Neuronal stem cell (in vitro differentiated cells): ENCODE measurements at regions not wholly inside any gene's neighbourhood (a gene's known extent, or its start where the extent isn't known, plus 50 kb on each side); places are given as distances from the start of the nearest gene placed in this dataset.
"Not testable (repeated sequence)": the region's sequence is repeated elsewhere in the genome, so short reads cannot be mapped to it uniquely, and the experiment has no call there.

ENCODE experiments used
- DNase-seq: peaks from one replicate; pipeline ENCODE4 v3.0.0-alpha.2; 2013; ENCODE audit warnings: low spot score
- H2AFZ ChIP-seq: one replicate; pipeline ENCODE4 v1.6.1; 2013; ENCODE audit warnings: mild to moderate bottlenecking, low read length, inconsistent platforms
- H2AK5ac ChIP-seq: 2 replicates; pipeline ENCODE4 v1.6.1; 2013; ENCODE audit warnings: low read depth, mild to moderate bottlenecking, inconsistent platforms, low read length, moderate library complexity, mixed read lengths
- H2BK120ac ChIP-seq: 2 replicates; pipeline ENCODE4 v1.6.1; 2013; ENCODE audit warnings: low read depth, mild to moderate bottlenecking, inconsistent platforms, low read length, moderate library complexity, mixed read lengths
- H2BK12ac ChIP-seq: one replicate; pipeline ENCODE4 v1.6.1; 2013; ENCODE audit warnings: low read length, inconsistent platforms
- H2BK15ac ChIP-seq: 2 replicates; pipeline ENCODE4 v1.6.1; 2013; ENCODE audit warnings: mild to moderate bottlenecking, low read length, inconsistent platforms, mixed read lengths
- H2BK5ac ChIP-seq: one replicate; pipeline ENCODE4 v1.6.1; 2013; ENCODE audit warnings: inconsistent platforms, mild to moderate bottlenecking, low read length, moderate library complexity
- H3K14ac ChIP-seq: one replicate; pipeline ENCODE4 v1.6.1; 2013; ENCODE audit warnings: low read length, inconsistent platforms
- H3K18ac ChIP-seq: 2 replicates; pipeline ENCODE4 v1.6.1; 2013; ENCODE audit warnings: low read length, inconsistent platforms
- H3K23ac ChIP-seq: 2 replicates; pipeline ENCODE4 v1.6.1; 2013; ENCODE audit warnings: low read depth, mild to moderate bottlenecking, mixed read lengths, low read length, inconsistent platforms; ENCODE audit not compliant: poor library complexity
- H3K27ac ChIP-seq: replicated peaks from 3 replicates; pipeline ENCODE4 v1.5.1; 2013; ENCODE audit warnings: low read length, inconsistent platforms
- H3K27me3 ChIP-seq, 3 experiments: 2 replicates each; pipeline ENCODE4 v1.6.1; 2013; ENCODE audit warnings: low read length in 3 of 3, mild to moderate bottlenecking in 2 of 3, inconsistent platforms in 1 of 3, low read depth in 1 of 3, mixed read lengths in 1 of 3, moderate library complexity in 1 of 3; ENCODE audit not compliant: control insufficient read depth in 3 of 3, insufficient read depth in 3 of 3
- H3K36me3 ChIP-seq, 2 donors: replicated peaks in 1 of 2; 2 replicates each; pipeline ENCODE4 v1.6.1; 2013; ENCODE audit warnings: low read length in 2 of 2; ENCODE audit not compliant: control insufficient read depth in 2 of 2, insufficient read depth in 2 of 2
- H3K4ac ChIP-seq: 2 replicates; pipeline ENCODE4 v1.6.1; 2013; ENCODE audit warnings: inconsistent platforms, mild to moderate bottlenecking, low read length, moderate library complexity
- H3K4me1 ChIP-seq, 2 donors: 1 replicate in 1 of 2; 2 replicates in 1 of 2; pipeline ENCODE4 v1.6.1; 2013; ENCODE audit warnings: low read length in 2 of 2, low read depth in 1 of 2; ENCODE audit not compliant: control insufficient read depth in 2 of 2, insufficient read depth in 1 of 2
- H3K4me2 ChIP-seq: one replicate; pipeline ENCODE4 v1.6.1; 2013; ENCODE audit warnings: mild to moderate bottlenecking, low read length, inconsistent platforms; ENCODE audit not compliant: insufficient read depth, poor library complexity, severe bottlenecking
- H3K4me3 ChIP-seq, 2 donors: 2 replicates each; pipeline ENCODE4 v1.5.1; 2013; ENCODE audit warnings: low read length in 2 of 2, mild to moderate bottlenecking in 2 of 2, inconsistent platforms in 1 of 2, moderate library complexity in 1 of 2
- H3K79me1 ChIP-seq: one replicate; pipeline ENCODE4 v1.6.1; 2013; ENCODE audit warnings: low read depth, mild to moderate bottlenecking, inconsistent platforms, low read length, moderate library complexity
- H3K9ac ChIP-seq: one replicate; pipeline ENCODE4 v1.6.1; 2013; ENCODE audit warnings: mild to moderate bottlenecking, low read depth, low read length, inconsistent platforms; ENCODE audit not compliant: poor library complexity
- H3K9me3 ChIP-seq, 2 donors: replicated peaks in 1 of 2; 2 replicates each; pipeline versions ENCODE3 to v1.6.1; 2013; ENCODE audit warnings: low read length in 2 of 2, mild to moderate bottlenecking in 2 of 2, inconsistent platforms in 1 of 2, low read depth in 1 of 2, mixed read lengths in 1 of 2, moderate library complexity in 1 of 2; ENCODE audit not compliant: control insufficient read depth in 2 of 2, insufficient read depth in 1 of 2
- H4K8ac ChIP-seq: one replicate; pipeline ENCODE4 v1.6.1; 2013; ENCODE audit warnings: low read depth, mild to moderate bottlenecking, inconsistent platforms, low read length, moderate library complexity
- H4K91ac ChIP-seq: one replicate; pipeline ENCODE4 v1.6.1; 2013; ENCODE audit warnings: low read length, low read depth, mild to moderate bottlenecking, inconsistent platforms; ENCODE audit not compliant: poor library complexity
- WGBS, 2 donors: extraction: QIAGEN DNeasy Blood & Tissue Kit; methylation state at CpG; one replicate each; pipeline ENCODE4 v1.1.7; 2013; ENCODE audit warnings: missing lambda C conversion rate in 2 of 2, mixed read lengths in 1 of 2; ENCODE audit not compliant: insufficient read length in 2 of 2, insufficient replicate concordance in 1 of 2; ENCODE audit errors: extremely low coverage in 2 of 2; 5-methylcytosine and 5-hydroxymethylcytosine counted together

- Histone ChIP-seq H3K18ac (no peak overlapping the region), H3K23ac (peak overlapping the region; percentile 65), H3K9ac (peak overlapping the region; percentile 44), H4K8ac (no peak overlapping the region), H3K4me1 (no peaks in the 10 kb centered on the region), H4K91ac (no peak overlapping the region), H2BK5ac (no peak overlapping the region), H3K4me2 (no peak overlapping the region), H3K14ac (peak overlapping the region; percentile 56), H2AFZ (no peak overlapping the region), H2BK12ac (no peak overlapping the region), H3K4me3 (no peak overlapping the region), H3K4ac (no peak overlapping the region), H3K36me3 (no peaks in the 10 kb centered on the region), H3K79me1 (no peaks in the 10 kb centered on the region), H2BK120ac (no peak overlapping the region), H2AK5ac (no peak overlapping the region), H3K27ac (no peak overlapping the region), H3K27me3 (no peaks in the 10 kb centered on the region), H2BK15ac (no peak overlapping the region), H3K9me3 (peaks cover 0 to 3% of the 10 kb centered on the region in 2 donors)
- no CpG with 5 or more reads among the region's 5 CpGs for WGBS, 2 donors
- DNase-seq: no peak
Observed at GRCh38 chr12:78279567-78279966, 448.9 kb downstream of the NAV3 start.

- H3K18ac ChIP-seq, H2BK15ac ChIP-seq, H2BK5ac ChIP-seq, H2BK120ac ChIP-seq, DNase-seq, H3K23ac ChIP-seq, H3K27ac ChIP-seq, H3K27me3 ChIP-seq, H3K9ac ChIP-seq, H4K91ac ChIP-seq, H3K4ac ChIP-seq, H3K79me1 ChIP-seq, H3K4me2 ChIP-seq, H2AK5ac ChIP-seq, H3K9me3 ChIP-seq, H2AFZ ChIP-seq, H3K4me3 ChIP-seq, H3K14ac ChIP-seq, H2BK12ac ChIP-seq, H3K36me3 ChIP-seq, H4K8ac ChIP-seq, H3K4me1 ChIP-seq: not testable (repeated sequence)
- WGBS, 2 donors: no CpG with 5 or more reads among the region's 2 CpGs
Observed at GRCh38 chr12:78281102-78281501, 450.4 kb downstream of the NAV3 start.

- no CpG with 5 or more reads among the region's 1 CpG for WGBS, 2 donors
- Histone ChIP-seq H3K79me1 (no peaks in the 10 kb centered on the region), H2BK15ac (no peak overlapping the region), H4K8ac (no peak overlapping the region), H3K9me3 (no peaks in the 10 kb centered on the region), H2AFZ (no peak overlapping the region), H3K36me3 (no peaks in the 10 kb centered on the region), H2BK5ac (no peak overlapping the region), H3K4ac (no peak overlapping the region), H2BK12ac (no peak overlapping the region), H3K14ac (no peak overlapping the region), H3K9ac (no peak overlapping the region), H3K4me3 (no peak overlapping the region), H3K23ac (no peak overlapping the region), H3K18ac (no peak overlapping the region), H3K27me3 (no peaks in the 10 kb centered on the region), H2BK120ac (no peak overlapping the region), H3K4me2 (no peak overlapping the region), H2AK5ac (no peak overlapping the region), H3K27ac (no peak overlapping the region), H4K91ac (no peak overlapping the region), H3K4me1 (no peaks in the 10 kb centered on the region)
- no peak for DNase-seq
Observed at GRCh38 chr12:78284417-78284816, 453.7 kb downstream of the NAV3 start.

- Histone ChIP-seq H3K14ac (no peak overlapping the region), H4K91ac (no peak overlapping the region), H2BK5ac (no peak overlapping the region), H3K18ac (no peak overlapping the region), H3K27me3 (no peaks in the 10 kb centered on the region), H3K36me3 (no peaks in the 10 kb centered on the region), H3K4me2 (no peak overlapping the region), H3K79me1 (no peaks in the 10 kb centered on the region), H3K4ac (no peak overlapping the region), H2BK12ac (no peak overlapping the region), H3K4me1 (no peaks in the 10 kb centered on the region), H4K8ac (no peak overlapping the region), H3K9ac (no peak overlapping the region), H2AFZ (no peak overlapping the region), H3K27ac (no peak overlapping the region), H2BK15ac (no peak overlapping the region), H3K23ac (no peak overlapping the region), H3K9me3 (no peaks in the 10 kb centered on the region), H3K4me3 (no peak overlapping the region), H2AK5ac (no peak overlapping the region), H2BK120ac (no peak overlapping the region)
- no CpG with 5 or more reads among the region's 5 CpGs for WGBS, 2 donors
- no peak for DNase-seq
Observed at GRCh38 chr12:78290606-78291345, 460.1 kb downstream of the NAV3 start.
